B cell (primary cell): ENCODE measurements at regions not wholly inside any gene's neighbourhood (a gene's known extent, or its start where the extent isn't known, plus 50 kb on each side); places are given as distances from the start of the nearest gene placed in this dataset.

Experiments
- ATAC-seq: fragments of 200-7000 bp; cut with Tn5 transposase; one replicate; pipeline ENCODE4 v1.10.0; 2021; ENCODE audit warnings: low read depth, mild to moderate bottlenecking, moderate number of reproducible peaks, moderate library complexity
- CTCF ChIA-PET: fragments of 350-600 bp; sonication (Branson Sonifier 250); formaldehyde crosslinking; loops from one replicate; lab custom pipeline; 2021; ENCODE audit warnings: antibody characterized with exemption, inconsistent platforms; lab: Charles Lee
- POLR2A ChIA-PET: fragments of 350-600 bp; sonication (Branson Sonifier 250); formaldehyde crosslinking; loops from one replicate; lab custom pipeline; 2021; ENCODE audit warnings: antibody characterized with exemption; lab: Charles Lee
- DNase-seq: peaks from one replicate; pipeline ENCODE4 v3.0.0; 2013
- H2AFZ ChIP-seq: 2 replicates; pipeline ENCODE4 v1.6.1; 2012; ENCODE audit warnings: mild to moderate bottlenecking, low read depth, low read length; ENCODE audit not compliant: insufficient read depth, poor library complexity, severe bottlenecking
- H3K27ac ChIP-seq, 2 donors: 1 replicate in 1 of 2; 2 replicates in 1 of 2; pipeline ENCODE4 v1.5.1; 2012 to 2013; ENCODE audit warnings: low read length in 2 of 2, mild to moderate bottlenecking in 2 of 2, moderate library complexity in 1 of 2
- H3K27me3 ChIP-seq, 4 experiments: fragments of 200-600 bp in 1 of 4; sonication (generic) in 1 of 4; replicated peaks in 1 of 4; 1 replicate in 2 of 4; 2 replicates in 2 of 4; pipeline versions ENCODE4 v1.6.1 to v1.7.0; 2013 to 2016; ENCODE audit warnings: low read length in 3 of 4, mild to moderate bottlenecking in 2 of 4, mixed read lengths in 1 of 4, moderate library complexity in 1 of 4; ENCODE audit not compliant: insufficient read depth in 4 of 4, control insufficient read depth in 3 of 4; ENCODE audit errors: control extremely low read depth in 1 of 4
- H3K36me3 ChIP-seq, 2 experiments: replicated peaks in 1 of 2; 1 replicate in 1 of 2; 2 replicates in 1 of 2; pipeline versions ENCODE4 v1.6.1 to v1.7.1; 2013; ENCODE audit warnings: low read length in 1 of 2; ENCODE audit not compliant: insufficient read depth in 2 of 2, control insufficient read depth in 1 of 2; ENCODE audit errors: control extremely low read depth in 1 of 2, extremely low read depth in 1 of 2
- H3K4me1 ChIP-seq, 2 donors: fragments of 200-600 bp in 1 of 2; sonication (generic) in 1 of 2; 1 replicate in 1 of 2; 2 replicates in 1 of 2; pipeline versions ENCODE4 v1.5.1 to v1.6.1; 2013 to 2017; ENCODE audit warnings: low read length in 2 of 2; ENCODE audit not compliant: control insufficient read depth in 2 of 2, insufficient read depth in 2 of 2
- H3K4me2 ChIP-seq: replicated peaks from 2 replicates; pipeline ENCODE3; 2012; ENCODE audit warnings: mild to moderate bottlenecking, low read depth, low read length; ENCODE audit not compliant: poor library complexity, severe bottlenecking
- H3K4me3 ChIP-seq, 5 experiments: fragments of 200-600 bp in 1 of 5; sonication (generic) in 1 of 5; 1 replicate in 3 of 5; 2 replicates in 2 of 5; pipeline versions ENCODE4 v1.5.1 to v1.7.0; 2011 to 2016; ENCODE audit warnings: low read length in 4 of 5, mild to moderate bottlenecking in 4 of 5, low read depth in 2 of 5, control low read depth in 1 of 5, moderate library complexity in 1 of 5; ENCODE audit not compliant: insufficient read depth in 1 of 5; ENCODE audit errors: control extremely low read depth in 1 of 5, extremely low read depth in 1 of 5
- H3K79me2 ChIP-seq: fragments of 200-600 bp; sonication (generic); one replicate; pipeline ENCODE4 v1.6.0; 2016; ENCODE audit warnings: low read length; ENCODE audit not compliant: control insufficient read depth, insufficient read depth
- H3K9ac ChIP-seq: fragments of 200-600 bp; sonication (generic); 2 replicates; pipeline ENCODE4 v1.6.1; 2017; ENCODE audit warnings: mild to moderate bottlenecking, low read length, moderate library complexity
- H3K9me3 ChIP-seq, 3 donors: one replicate each; pipeline versions ENCODE4 v1.6.1 to v1.7.1; 2013; ENCODE audit warnings: low read length in 2 of 3; ENCODE audit not compliant: control insufficient read depth in 2 of 3, insufficient read depth in 1 of 3; ENCODE audit errors: control extremely low read depth in 1 of 3
- H4K20me1 ChIP-seq: 2 replicates; pipeline ENCODE4 v1.6.0; 2012; ENCODE audit warnings: mild to moderate bottlenecking, low read length; ENCODE audit not compliant: insufficient read depth, control insufficient read depth, poor library complexity, severe bottlenecking
- H3K27ac Mint-ChIP-seq: one replicate; pipeline ENCODE4 v1.8.0; 2021; ENCODE audit warnings: mixed read lengths
- H3K27me3 Mint-ChIP-seq: one replicate; pipeline ENCODE4 v1.8.0; 2021; ENCODE audit warnings: mixed read lengths
- H3K4me1 Mint-ChIP-seq: one replicate; pipeline ENCODE4 v1.8.0; 2021; ENCODE audit warnings: mixed read lengths
- H3K4me3 Mint-ChIP-seq: one replicate; pipeline ENCODE4 v1.8.0; 2021; ENCODE audit warnings: mixed read lengths
- H3K9me3 Mint-ChIP-seq: one replicate; pipeline ENCODE4 v1.8.0; 2022; ENCODE audit warnings: mixed read lengths; ENCODE audit not compliant: insufficient read depth
- EZH2 ChIP-seq: IDR thresholded peaks from 2 replicates; pipeline ENCODE4 v1.6.1; 2012; ENCODE audit warnings: borderline replicate concordance, low read depth, mild to moderate bottlenecking, moderate library complexity, low read length; ENCODE audit not compliant: insufficient read depth, poor library complexity, severe bottlenecking
- WGBS: methylation state at CpG from one replicate; pipeline ENCODE4 v1.1.5; 2013; ENCODE audit warnings: missing lambda C conversion rate; ENCODE audit not compliant: insufficient coverage; 5-methylcytosine and 5-hydroxymethylcytosine counted together
- intact Hi-C: fragments of 100-400 bp; cut with micrococcal nuclease; formaldehyde crosslinking; loops from one replicate; pipeline ENCODE4 v1.10.0; 2022
- TF ChIP-seq, protein P1 (sequence below): fragments of 200-600 bp; IDR thresholded peaks from one replicate; pipeline ENCODE4 v1.8.0; 2022; ENCODE audit warnings: antibody characterized with exemption, mild to moderate bottlenecking

DNA sequence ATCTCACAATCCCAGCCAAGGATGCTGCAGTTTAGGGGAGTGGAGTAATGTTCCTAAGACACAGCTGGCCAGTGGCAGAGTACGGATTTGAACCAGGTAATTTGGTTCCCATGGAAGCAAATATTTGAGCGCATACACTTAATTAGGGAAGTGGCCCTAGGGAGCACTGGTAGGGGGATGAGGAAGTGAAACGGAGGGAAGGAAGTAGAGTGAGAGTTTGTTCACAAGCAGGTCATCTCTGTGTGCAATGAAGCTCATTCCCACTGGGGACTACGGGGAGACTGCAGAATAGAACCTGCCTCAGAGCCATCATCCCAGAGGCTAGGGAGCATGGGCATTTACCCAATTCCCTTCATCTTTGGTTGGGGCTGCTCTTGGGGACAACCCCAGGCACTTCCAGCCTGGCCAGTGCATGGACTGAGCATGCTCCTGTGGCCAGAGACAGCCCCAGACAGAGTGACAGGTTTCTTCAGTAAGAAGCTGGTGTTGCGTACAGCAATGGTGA, 317.2 kb upstream of the PROK2 start:
- DNase-seq, result peak; percentile 90
- Histone ChIP-seq H2AFZ (no peak overlapping the region), H3K4me2 (peak overlapping the region; percentile 95), H3K36me3 (no peaks in the 10 kb centered on the region), H3K27me3 (peaks cover 0 to 12% (median 2%) of the 10 kb centered on the region in 4 experiments), H4K20me1 (no peaks in the 10 kb centered on the region), H3K4me3 (peak overlapping the region in 3 of 5 experiments; percentile 19 to 70 (median 28)), H3K9me3 (no peaks in the 10 kb centered on the region), H3K4me1 (peaks cover 48 to 56% of the 10 kb centered on the region in 2 donors), H3K79me2 (no peaks in the 10 kb centered on the region), H3K27ac (peak overlapping the region; percentile 70 to 78), H3K9ac (peak overlapping the region; percentile 70)
- Mint-ChIP-seq H3K27ac (peak overlapping the region; percentile 28), H3K27me3 (peaks cover 11% of the 10 kb centered on the region), H3K4me3 (peak overlapping the region; percentile 69), H3K9me3 (no peaks in the 10 kb centered on the region), H3K4me1 (peaks cover 52% of the 10 kb centered on the region)
- POLR2A ChIA-PET, result interaction anchor here (0.6 to 1.7 kb wide), 4 partner anchors 60 to 380 kb away, joined by 3 to 11 read pairs (median 4); no protein-coding TSS in a partner anchor
- CTCF ChIA-PET, result interaction anchor here (0.6 to 2.1 kb wide), 11 partner anchors 10 to 720 kb away, joined by 3 to 8 read pairs (median 3); no protein-coding TSS in a partner anchor
- intact Hi-C loops, result loop anchor here (1.0 to 10.0 kb wide), 7 partner anchors 35 to 420 kb away; partner anchors contain the start of genes EIF4E3 and RYBP
- WGBS, result 9% methylated on average over 5 of the region's 5 CpGs
- TF ChIP-seq, protein P1, sequence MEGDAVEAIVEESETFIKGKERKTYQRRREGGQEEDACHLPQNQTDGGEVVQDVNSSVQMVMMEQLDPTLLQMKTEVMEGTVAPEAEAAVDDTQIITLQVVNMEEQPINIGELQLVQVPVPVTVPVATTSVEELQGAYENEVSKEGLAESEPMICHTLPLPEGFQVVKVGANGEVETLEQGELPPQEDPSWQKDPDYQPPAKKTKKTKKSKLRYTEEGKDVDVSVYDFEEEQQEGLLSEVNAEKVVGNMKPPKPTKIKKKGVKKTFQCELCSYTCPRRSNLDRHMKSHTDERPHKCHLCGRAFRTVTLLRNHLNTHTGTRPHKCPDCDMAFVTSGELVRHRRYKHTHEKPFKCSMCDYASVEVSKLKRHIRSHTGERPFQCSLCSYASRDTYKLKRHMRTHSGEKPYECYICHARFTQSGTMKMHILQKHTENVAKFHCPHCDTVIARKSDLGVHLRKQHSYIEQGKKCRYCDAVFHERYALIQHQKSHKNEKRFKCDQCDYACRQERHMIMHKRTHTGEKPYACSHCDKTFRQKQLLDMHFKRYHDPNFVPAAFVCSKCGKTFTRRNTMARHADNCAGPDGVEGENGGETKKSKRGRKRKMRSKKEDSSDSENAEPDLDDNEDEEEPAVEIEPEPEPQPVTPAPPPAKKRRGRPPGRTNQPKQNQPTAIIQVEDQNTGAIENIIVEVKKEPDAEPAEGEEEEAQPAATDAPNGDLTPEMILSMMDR, result peak; percentile 17
- no peak for TF ChIP-seq EZH2
- ATAC-seq, result peak; percentile 70

DNA sequence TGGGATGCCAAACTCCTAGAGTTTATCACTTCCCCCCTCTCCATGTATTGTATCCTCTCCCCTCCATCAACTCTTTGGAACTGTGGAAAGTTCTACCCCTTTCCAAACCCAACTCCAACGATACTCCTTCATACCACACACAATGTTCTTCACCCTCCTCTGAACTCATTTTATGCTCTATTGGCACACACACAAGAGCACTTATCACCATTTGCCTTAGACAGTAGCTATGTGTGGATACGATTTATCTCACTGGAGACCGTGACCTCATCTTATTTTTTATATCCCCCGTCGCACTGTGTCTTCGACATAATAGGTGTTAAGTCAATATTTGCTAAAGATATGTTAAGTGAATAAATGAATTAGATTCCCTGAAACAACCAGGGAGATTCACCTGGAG, 316.5 kb upstream of the PROK2 start:
- peak overlapping the region; percentile 70 to 78 for H3K27ac ChIP-seq
- peaks cover 55 to 62% of the 10 kb centered on the region in 2 donors for H3K4me1 ChIP-seq

More for the DNA sequence above, 316.5 kb upstream of the PROK2 start:
- H3K4me3 Mint-ChIP-seq, result peak overlapping the region; percentile 62
- H4K20me1 ChIP-seq, result no peaks in the 10 kb centered on the region
- POLR2A ChIA-PET, result interaction anchor here (0.8 to 1.7 kb wide), 3 partner anchors 61 to 206 kb away, joined by 3 to 11 read pairs (median 5); no protein-coding TSS in a partner anchor
- no peaks in the 10 kb centered on the region for H3K79me2 ChIP-seq
- H3K27me3 ChIP-seq, result peaks cover 0 to 12% (median 1%) of the 10 kb centered on the region in 4 experiments
- no peaks in the 10 kb centered on the region for H3K36me3 ChIP-seq
- DNase-seq (peak; percentile 64), ATAC-seq (no peak)
- peak overlapping the region; percentile 32 for H3K27ac Mint-ChIP-seq
- peak overlapping the region; percentile 70 for H3K9ac ChIP-seq
- 0% methylated on average over 1 of the region's 6 CpGs for WGBS
- H3K4me3 ChIP-seq, result peak overlapping the region in 2 of 5 experiments; percentile 21 to 70
- H3K27me3 Mint-ChIP-seq, result peaks cover 11% of the 10 kb centered on the region
- no peaks in the 10 kb centered on the region for H3K9me3 Mint-ChIP-seq
- peak overlapping the region; percentile 95 for H3K4me2 ChIP-seq
- H3K4me1 Mint-ChIP-seq, result peaks cover 57% of the 10 kb centered on the region
- intact Hi-C loops, result loop anchor here (2.0 to 10.0 kb wide), 6 partner anchors 36 to 421 kb away; partner anchors contain the start of gene EIF4E3
- TF ChIP-seq, protein P1, result no peak
- no peak for TF ChIP-seq EZH2
- no peaks in the 10 kb centered on the region for H3K9me3 ChIP-seq
- no peak overlapping the region for H2AFZ ChIP-seq
- CTCF ChIA-PET, result interaction anchor here (0.7 to 2.1 kb wide), 9 partner anchors 11 to 403 kb away, joined by 3 to 8 read pairs (median 4); no protein-coding TSS in a partner anchor
